ENCODE measurements at regions not wholly inside any gene's neighbourhood (a gene's known extent, or its start where the extent isn't known, plus 50 kb on each side); places are given as distances from the start of the nearest gene placed in this dataset.

GRCh38 chr18:78913395-78913794 is 66.2 kb upstream of the SALL3 start:
- no peaks in the 10 kb centered on the region for H3K36me3 ChIP-seq (ENCODE audit: insufficient read depth, low read length)
- no peaks in the 10 kb centered on the region for H3F3A ChIP-seq (ENCODE audit: insufficient read depth, low read length, poor library complexity, severe bottlenecking)
- no peaks in the 10 kb centered on the region for H3K79me2 ChIP-seq (replicated peaks; ENCODE audit: insufficient read depth, low read length)
- H3K9me3 ChIP-seq (ENCODE audit: low read length), result no peaks in the 10 kb centered on the region
- TF ChIP-seq SMC3 (conservative IDR thresholded peaks at IDR 0.05; ENCODE audit: poor library complexity), result no peak
- no peak for TF ChIP-seq CTCF (IDR thresholded peaks at IDR 0.05; ENCODE audit: poor library complexity, severe bottlenecking)
- no peak for TF ChIP-seq RAD21 (conservative IDR thresholded peaks at IDR 0.05)
- TF ChIP-seq EZH2 (IDR thresholded peaks at IDR 0.05; ENCODE audit: borderline replicate concordance, insufficient read depth, low read length, poor library complexity, severe bottlenecking), result no peak
- no peak for TF ChIP-seq POLR2AphosphoS5 (IDR thresholded peaks at IDR 0.05)
- no peak for TF ChIP-seq MXI1 (conservative IDR thresholded peaks at IDR 0.05; ENCODE audit: poor library complexity, severe bottlenecking)
- TF ChIP-seq TAF1 (IDR thresholded peaks at IDR 0.05; ENCODE audit: low read depth), result no peak
- no peak for TF ChIP-seq EP300 (conservative IDR thresholded peaks at IDR 0.05; ENCODE audit: poor library complexity, severe bottlenecking)
- TF ChIP-seq REST (IDR thresholded peaks at IDR 0.05; ENCODE audit: borderline replicate concordance), result no peak
- H2AFZ ChIP-seq (ENCODE audit: low read depth, low read length), result no peak overlapping the region
- no peaks in the 10 kb centered on the region for H4K20me1 ChIP-seq (ENCODE audit: insufficient read depth)
- H3K27me3 ChIP-seq (ENCODE audit: insufficient read depth, low read depth, low read length), result no peaks in the 10 kb centered on the region
- H3K4me2 ChIP-seq (ENCODE audit: low read length), result no peak overlapping the region
- H3K27ac ChIP-seq (ENCODE audit: low read length), result no peak overlapping the region
- no peak overlapping the region for H3K9ac ChIP-seq (ENCODE audit: low read length)
- no peaks in the 10 kb centered on the region for H3K9me2 ChIP-seq (ENCODE audit: insufficient read depth, low read length)
- no peak overlapping the region for H3K4me3 ChIP-seq (ENCODE audit: low read length)

GRCh38 chr18:78913830-78914231 is 65.8 kb upstream of the SALL3 start:
- no peaks in the 10 kb centered on the region for H3K9me3 ChIP-seq (ENCODE audit: low read length)
- no peak overlapping the region for H2AFZ ChIP-seq (ENCODE audit: low read depth, low read length)
- no peak overlapping the region for H3K4me2 ChIP-seq (ENCODE audit: low read length)
- no peak overlapping the region for H3K4me3 ChIP-seq (ENCODE audit: low read length)
- TF ChIP-seq SMC3 (conservative IDR thresholded peaks at IDR 0.05; ENCODE audit: poor library complexity), result no peak
- no peak for TF ChIP-seq REST (IDR thresholded peaks at IDR 0.05; ENCODE audit: borderline replicate concordance)
- no peak for TF ChIP-seq POLR2AphosphoS5 (IDR thresholded peaks at IDR 0.05)
- no peak for TF ChIP-seq EZH2 (IDR thresholded peaks at IDR 0.05; ENCODE audit: borderline replicate concordance, insufficient read depth, low read length, poor library complexity, severe bottlenecking)
- TF ChIP-seq MXI1 (conservative IDR thresholded peaks at IDR 0.05; ENCODE audit: poor library complexity, severe bottlenecking), result no peak
- TF ChIP-seq EP300 (conservative IDR thresholded peaks at IDR 0.05; ENCODE audit: poor library complexity, severe bottlenecking), result no peak
- no peak for TF ChIP-seq TAF1 (IDR thresholded peaks at IDR 0.05; ENCODE audit: low read depth)
- TF ChIP-seq RAD21 (conservative IDR thresholded peaks at IDR 0.05), result no peak
- no peak for TF ChIP-seq CTCF (IDR thresholded peaks at IDR 0.05; ENCODE audit: poor library complexity, severe bottlenecking)
- no peaks in the 10 kb centered on the region for H3F3A ChIP-seq (ENCODE audit: insufficient read depth, low read length, poor library complexity, severe bottlenecking)
- no peaks in the 10 kb centered on the region for H3K27me3 ChIP-seq (ENCODE audit: insufficient read depth, low read depth, low read length)
- H3K9ac ChIP-seq (ENCODE audit: low read length), result no peak overlapping the region
- no peak overlapping the region for H3K27ac ChIP-seq (ENCODE audit: low read length)
- H3K9me2 ChIP-seq (ENCODE audit: insufficient read depth, low read length), result no peaks in the 10 kb centered on the region
- H3K36me3 ChIP-seq (ENCODE audit: insufficient read depth, low read length), result no peaks in the 10 kb centered on the region
- no peaks in the 10 kb centered on the region for H3K79me2 ChIP-seq (replicated peaks; ENCODE audit: insufficient read depth, low read length)
- H4K20me1 ChIP-seq (ENCODE audit: insufficient read depth), result no peaks in the 10 kb centered on the region
